ENCODE measurements at regions not wholly inside any gene's neighbourhood (a gene's known extent, or its start where the extent isn't known, plus 50 kb on each side); places are given as distances from the start of the nearest gene placed in this dataset.

GRCh38 chr5:98364549-98364948, 408.9 kb upstream of the RGMB start:
- TF ChIP-seq CTCF (IDR thresholded peaks at IDR 0.05) (no peak), EZH2 (IDR thresholded peaks at IDR 0.05; ENCODE audit: borderline replicate concordance, insufficient read depth, low read depth, low read length, poor library complexity, severe bottlenecking) (no peak)
